Vagina (tissue), 2 donors: ENCODE measurements at regions not wholly inside any gene's neighbourhood (a gene's known extent, or its start where the extent isn't known, plus 50 kb on each side); places are given as distances from the start of the nearest gene placed in this dataset.

ENCODE experiments used
- DNase-seq, 2 donors: peaks; one replicate each; pipeline ENCODE4 v3.0.0-alpha.2; 2017; ENCODE audit errors: extremely low spot score in 2 of 2
- H3K27ac ChIP-seq: fragments of 200-600 bp; sonication (generic); one replicate; pipeline ENCODE4 v1.5.1; 2019
- H3K27me3 ChIP-seq: fragments of 200-600 bp; sonication (generic); one replicate; pipeline ENCODE4 v1.5.1; 2019
- H3K36me3 ChIP-seq, 2 donors: fragments of 200-600 bp; sonication (generic); one replicate each; pipeline ENCODE4 v1.5.1; 2017 to 2019
- H3K4me1 ChIP-seq: fragments of 200-600 bp; sonication (generic); one replicate; pipeline ENCODE4 v1.5.1; 2019
- H3K4me3 ChIP-seq, 2 donors: fragments of 200-600 bp; sonication (generic); 1 replicate in 1 of 2; 2 replicates in 1 of 2; pipeline ENCODE4 v1.5.1; 2016 to 2019
- H3K9me3 ChIP-seq: fragments of 200-600 bp; sonication (generic); one replicate; pipeline ENCODE4 v1.5.1; 2019
- POLR2A ChIP-seq, 2 donors: fragments of 450-650 bp; IDR thresholded peaks; one replicate each; pipeline ENCODE4 v1.6.1; 2017; ENCODE audit warnings: antibody characterized with exemption in 2 of 2, mild to moderate bottlenecking in 2 of 2, moderate library complexity in 2 of 2
- POLR2AphosphoS5 ChIP-seq, 2 donors: sonication (generic); formaldehyde crosslinking; IDR thresholded peaks; one replicate each; pipeline ENCODE4 v1.9.0; 2017; ENCODE audit warnings: antibody characterized with exemption in 2 of 2, mild to moderate bottlenecking in 2 of 2, low read depth in 1 of 2; ENCODE audit not compliant: insufficient read depth in 1 of 2
- intact Hi-C: fragments of 100-400 bp; cut with DNase I; formaldehyde crosslinking; loops from one replicate; pipeline ENCODE4 v1.15.1; 2023
- TF ChIP-seq, protein P1 (sequence below), 3 experiments: fragments of 450-650 bp in 2 of 3; fragments of 200-600 bp in 1 of 3; sonication (generic) in 1 of 3; IDR thresholded peaks; one replicate each; pipeline ENCODE4 v1.5.1; 2017 to 2019; ENCODE audit warnings: antibody characterized with exemption in 3 of 3, mild to moderate bottlenecking in 2 of 3, moderate library complexity in 2 of 3

GRCh38 chr4:154977228-154977627, 196.2 kb downstream of the RBM46 start:
- no peak for DNase-seq
- Histone ChIP-seq H3K4me3 (no peak overlapping the region), H3K27me3 (no peaks in the 10 kb centered on the region), H3K4me1 (no peaks in the 10 kb centered on the region), H3K36me3 (no peaks in the 10 kb centered on the region), H3K9me3 (no peaks in the 10 kb centered on the region), H3K27ac (no peak overlapping the region)
- TF ChIP-seq POLR2A (IDR thresholded peaks at IDR 0.05) (no peak), POLR2AphosphoS5 (IDR thresholded peaks at IDR 0.05; ENCODE audit: insufficient read depth in 1 of 2, low read depth in 1 of 2) (no peak)
- TF ChIP-seq, protein P1, sequence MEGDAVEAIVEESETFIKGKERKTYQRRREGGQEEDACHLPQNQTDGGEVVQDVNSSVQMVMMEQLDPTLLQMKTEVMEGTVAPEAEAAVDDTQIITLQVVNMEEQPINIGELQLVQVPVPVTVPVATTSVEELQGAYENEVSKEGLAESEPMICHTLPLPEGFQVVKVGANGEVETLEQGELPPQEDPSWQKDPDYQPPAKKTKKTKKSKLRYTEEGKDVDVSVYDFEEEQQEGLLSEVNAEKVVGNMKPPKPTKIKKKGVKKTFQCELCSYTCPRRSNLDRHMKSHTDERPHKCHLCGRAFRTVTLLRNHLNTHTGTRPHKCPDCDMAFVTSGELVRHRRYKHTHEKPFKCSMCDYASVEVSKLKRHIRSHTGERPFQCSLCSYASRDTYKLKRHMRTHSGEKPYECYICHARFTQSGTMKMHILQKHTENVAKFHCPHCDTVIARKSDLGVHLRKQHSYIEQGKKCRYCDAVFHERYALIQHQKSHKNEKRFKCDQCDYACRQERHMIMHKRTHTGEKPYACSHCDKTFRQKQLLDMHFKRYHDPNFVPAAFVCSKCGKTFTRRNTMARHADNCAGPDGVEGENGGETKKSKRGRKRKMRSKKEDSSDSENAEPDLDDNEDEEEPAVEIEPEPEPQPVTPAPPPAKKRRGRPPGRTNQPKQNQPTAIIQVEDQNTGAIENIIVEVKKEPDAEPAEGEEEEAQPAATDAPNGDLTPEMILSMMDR (IDR thresholded peaks at IDR 0.05), result no peak
- intact Hi-C loops, result no loop called here

GRCh38 chr4:154982187-154983047, 201.3 kb downstream of the RBM46 start:
- H3K27me3 ChIP-seq, result no peaks in the 10 kb centered on the region
- no peak overlapping the region for H3K4me3 ChIP-seq
- H3K9me3 ChIP-seq, result no peaks in the 10 kb centered on the region
- no peaks in the 10 kb centered on the region for H3K4me1 ChIP-seq
- TF ChIP-seq POLR2A (IDR thresholded peaks at IDR 0.05), result no peak
- TF ChIP-seq, protein P1 (IDR thresholded peaks at IDR 0.05), result peak in 2 of 3 experiments; percentile 22 to 36
- no peak for TF ChIP-seq POLR2AphosphoS5 (IDR thresholded peaks at IDR 0.05; ENCODE audit: insufficient read depth in 1 of 2, low read depth in 1 of 2)
- no peak for DNase-seq
- H3K36me3 ChIP-seq, result no peaks in the 10 kb centered on the region
- intact Hi-C loops, result no loop called here
- no peak overlapping the region for H3K27ac ChIP-seq

DNA sequence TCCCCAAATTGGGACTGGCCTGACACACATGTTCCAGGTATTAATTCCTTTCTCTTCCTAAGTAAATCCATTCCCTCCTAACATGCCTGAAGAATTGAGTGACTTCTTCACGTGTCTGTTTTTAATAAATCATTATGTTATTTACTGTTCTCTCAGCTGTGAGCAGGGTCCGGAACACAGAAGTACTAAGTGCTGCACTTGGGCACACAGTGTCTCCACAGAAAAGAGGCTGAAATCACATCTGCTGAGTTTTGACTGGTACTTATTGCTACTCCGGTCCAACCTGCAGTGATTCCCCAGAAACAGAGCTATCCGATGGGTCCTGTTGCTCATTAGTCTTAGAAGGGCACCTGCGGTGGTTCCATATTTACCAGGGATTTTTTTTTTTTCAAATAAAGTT, 202.6 kb downstream of the RBM46 start:
- Histone ChIP-seq H3K27ac (no peak overlapping the region), H3K4me1 (no peaks in the 10 kb centered on the region), H3K4me3 (no peak overlapping the region), H3K9me3 (no peaks in the 10 kb centered on the region), H3K27me3 (no peaks in the 10 kb centered on the region), H3K36me3 (no peaks in the 10 kb centered on the region)
- intact Hi-C loops, result no loop called here
- TF ChIP-seq, protein P1 (IDR thresholded peaks at IDR 0.05), result no peak
- no peak for TF ChIP-seq POLR2AphosphoS5 (IDR thresholded peaks at IDR 0.05; ENCODE audit: insufficient read depth in 1 of 2, low read depth in 1 of 2)
- no peak for TF ChIP-seq POLR2A (IDR thresholded peaks at IDR 0.05)
- DNase-seq, result no peak

DNA sequence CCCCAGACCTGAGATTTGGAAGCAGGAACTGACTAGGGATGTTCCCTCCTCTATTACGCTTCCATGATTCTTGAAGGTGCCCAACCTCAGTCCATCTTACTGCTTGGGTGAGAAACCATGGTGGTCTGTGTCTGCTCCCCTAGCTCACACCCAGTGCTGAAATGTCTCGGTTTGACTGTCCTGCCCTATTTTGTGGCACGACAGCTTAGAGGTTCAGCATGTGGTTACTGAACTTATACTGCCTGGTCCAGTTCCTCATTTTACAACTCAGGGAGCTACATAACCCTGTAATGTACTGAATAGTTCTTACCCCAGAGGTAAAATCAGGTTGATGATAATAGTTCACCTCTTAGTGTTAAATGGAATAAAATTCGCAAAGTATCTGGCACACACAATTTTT, 203.1 kb downstream of the RBM46 start:
- no peak for TF ChIP-seq POLR2A (IDR thresholded peaks at IDR 0.05)
- TF ChIP-seq, protein P1 (IDR thresholded peaks at IDR 0.05), result no peak
- TF ChIP-seq POLR2AphosphoS5 (IDR thresholded peaks at IDR 0.05; ENCODE audit: insufficient read depth in 1 of 2, low read depth in 1 of 2), result no peak
- Histone ChIP-seq H3K9me3 (no peaks in the 10 kb centered on the region), H3K4me3 (no peak overlapping the region), H3K27me3 (no peaks in the 10 kb centered on the region), H3K36me3 (no peaks in the 10 kb centered on the region), H3K27ac (no peak overlapping the region), H3K4me1 (no peaks in the 10 kb centered on the region)
- no peak for DNase-seq
- intact Hi-C loops, result no loop called here

DNA sequence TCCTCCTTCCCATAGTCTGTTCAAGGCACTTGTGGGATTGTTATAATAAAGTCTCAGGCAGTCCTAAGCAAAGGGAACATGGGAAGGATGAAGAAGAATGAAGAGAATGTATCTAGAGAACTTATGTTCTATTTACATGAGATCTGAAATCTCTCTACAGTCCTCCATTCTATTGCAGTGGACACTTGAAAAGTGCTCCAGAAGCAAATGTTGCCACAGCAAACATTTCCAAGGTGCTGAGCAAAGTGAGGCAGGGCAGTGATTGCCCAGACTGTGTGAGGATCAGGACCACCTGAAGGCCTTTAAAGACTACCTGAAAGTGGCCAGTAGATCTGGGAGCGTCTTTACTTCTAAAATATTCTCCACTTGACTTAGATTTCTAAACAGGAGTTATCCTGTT, 203.5 kb downstream of the RBM46 start:
- Histone ChIP-seq H3K27ac (no peak overlapping the region), H3K27me3 (no peaks in the 10 kb centered on the region), H3K9me3 (no peaks in the 10 kb centered on the region), H3K4me1 (no peaks in the 10 kb centered on the region), H3K36me3 (no peaks in the 10 kb centered on the region), H3K4me3 (no peak overlapping the region)
- TF ChIP-seq POLR2AphosphoS5 (IDR thresholded peaks at IDR 0.05; ENCODE audit: insufficient read depth in 1 of 2, low read depth in 1 of 2), result no peak
- no peak for DNase-seq
- intact Hi-C loops, result no loop called here
